ENCODE measurements at regions not wholly inside any gene's neighbourhood (a gene's known extent, or its start where the extent isn't known, plus 50 kb on each side); places are given as distances from the start of the nearest gene placed in this dataset.

DNA sequence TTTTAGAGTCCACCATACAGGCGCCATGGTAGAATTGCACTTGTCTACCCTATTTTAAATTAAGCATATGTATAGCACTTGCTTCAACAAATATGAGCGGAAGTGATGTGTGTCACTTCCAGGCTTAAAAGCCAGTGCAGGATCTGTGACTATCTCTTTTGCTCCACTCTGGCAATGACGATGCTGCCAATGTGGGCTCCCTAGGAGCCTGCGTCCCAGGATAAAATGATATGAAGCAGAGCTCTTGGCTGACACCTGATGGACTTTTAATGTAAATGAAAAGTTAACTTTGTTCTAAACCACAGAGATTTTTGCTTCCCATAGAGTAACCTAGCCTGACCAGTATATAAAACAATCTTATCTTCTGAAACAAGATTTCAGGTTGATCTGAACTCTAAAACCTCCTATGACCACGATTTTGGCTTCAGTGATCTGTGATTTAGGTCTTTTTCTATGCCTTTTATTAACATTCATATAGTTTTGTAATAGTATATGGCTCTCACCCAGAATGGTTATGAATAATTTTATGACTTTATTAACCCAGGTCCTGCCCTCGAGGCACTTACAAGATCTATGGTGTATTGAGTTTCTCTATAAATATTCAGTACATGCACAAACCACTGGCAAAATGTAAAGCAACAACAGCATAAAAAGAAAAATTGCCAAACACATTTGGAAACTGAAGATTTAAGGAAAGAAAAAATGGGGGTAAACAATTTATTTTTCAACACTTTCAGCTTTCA is 422.5 kb upstream of the PIK3C3 start:
- DNase-seq: no peak

DNA sequence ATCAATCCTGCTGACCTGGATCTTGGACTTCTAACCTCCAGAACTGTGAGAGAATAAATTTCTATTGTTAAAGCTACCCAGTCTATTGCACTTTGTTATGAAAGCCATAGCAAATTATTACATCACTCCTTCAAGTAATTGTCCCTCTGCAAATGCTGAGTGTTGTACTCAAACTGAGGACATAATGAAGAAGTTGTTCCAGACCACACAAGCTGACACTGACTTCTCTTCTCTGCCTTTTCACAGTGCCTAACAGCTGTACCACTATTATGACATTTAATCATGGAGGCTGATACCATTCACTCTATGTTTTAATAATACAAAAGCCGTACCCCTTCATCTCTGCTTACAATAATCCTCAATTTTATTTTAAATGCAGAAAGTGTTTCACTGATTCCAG is 424.1 kb upstream of the PIK3C3 start:
- DNase-seq: no peak

DNA sequence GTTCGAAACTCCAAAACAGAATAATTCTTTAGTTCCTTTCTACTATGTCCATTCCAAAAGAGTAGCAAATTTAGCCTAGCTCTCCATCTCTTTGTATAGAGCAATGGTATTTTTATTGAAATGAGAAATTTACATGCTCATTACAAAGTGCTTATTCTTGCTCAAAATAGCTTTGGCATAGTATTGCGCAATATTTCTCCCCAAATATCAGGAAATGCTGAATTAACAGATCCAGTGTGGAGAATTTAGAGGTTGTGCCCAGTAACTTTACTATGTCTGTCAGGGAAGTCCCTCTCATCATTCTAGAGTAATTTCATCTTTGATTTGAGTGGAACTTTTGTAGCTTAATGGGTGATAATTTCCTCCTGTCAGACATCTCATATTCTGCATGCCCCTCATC is 425.9 kb upstream of the PIK3C3 start:
- no peak for DNase-seq

DNA sequence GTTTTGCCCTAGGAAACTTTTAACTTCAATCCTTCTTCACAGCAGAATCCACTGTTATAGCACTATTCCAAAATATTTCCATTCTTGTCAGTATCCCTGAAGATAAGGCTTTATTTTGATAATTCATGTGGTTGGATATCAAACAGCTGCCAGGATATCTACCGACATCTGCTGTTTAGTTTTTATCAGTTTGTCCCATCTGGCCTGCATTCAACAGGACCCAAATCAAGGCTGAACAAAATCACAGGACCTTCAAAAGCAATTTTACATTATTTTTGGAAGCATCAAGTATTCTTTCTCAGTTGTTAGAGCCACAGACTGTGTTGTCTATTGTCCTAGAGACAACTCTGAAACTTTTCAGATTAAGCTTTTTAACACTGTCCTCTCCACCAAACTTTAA is 429.0 kb upstream of the PIK3C3 start:
- no peak for DNase-seq

DNA sequence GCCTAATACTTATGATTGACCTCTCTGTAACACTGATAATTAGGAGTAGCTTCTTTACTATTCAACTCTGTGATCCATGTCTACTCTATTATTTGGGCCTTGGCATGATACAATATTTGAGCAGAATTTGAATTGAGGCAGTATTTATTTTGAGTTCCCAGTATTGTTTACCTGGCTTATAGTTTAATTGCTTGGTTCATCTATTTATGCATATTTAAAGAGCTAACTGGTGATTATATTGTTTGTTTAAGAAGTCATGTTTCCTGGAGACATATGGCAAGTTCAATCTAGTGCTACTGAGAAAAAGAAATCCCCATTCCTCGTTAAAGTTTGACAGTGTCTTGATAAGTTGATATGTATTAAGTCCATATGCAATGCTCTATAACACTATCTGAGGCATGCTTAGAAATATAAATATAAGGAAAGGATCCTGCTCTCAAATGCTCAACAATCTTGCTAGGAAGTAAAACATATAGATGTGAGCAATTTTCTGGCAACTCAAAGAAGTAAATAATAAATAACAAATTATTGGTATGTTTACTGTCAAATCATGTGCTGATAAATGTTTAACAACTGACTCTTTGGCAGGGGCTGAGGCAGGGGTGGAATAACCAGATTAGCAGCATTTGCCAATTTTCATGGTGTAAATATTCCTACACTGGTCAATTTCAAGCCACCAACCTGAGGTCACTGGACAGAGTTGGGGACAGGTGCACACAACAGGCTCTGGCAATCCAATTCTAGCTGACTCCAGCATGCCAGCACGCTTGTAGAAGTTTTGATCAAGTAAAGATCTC is 430.2 kb upstream of the PIK3C3 start:
- no peak for DNase-seq

DNA sequence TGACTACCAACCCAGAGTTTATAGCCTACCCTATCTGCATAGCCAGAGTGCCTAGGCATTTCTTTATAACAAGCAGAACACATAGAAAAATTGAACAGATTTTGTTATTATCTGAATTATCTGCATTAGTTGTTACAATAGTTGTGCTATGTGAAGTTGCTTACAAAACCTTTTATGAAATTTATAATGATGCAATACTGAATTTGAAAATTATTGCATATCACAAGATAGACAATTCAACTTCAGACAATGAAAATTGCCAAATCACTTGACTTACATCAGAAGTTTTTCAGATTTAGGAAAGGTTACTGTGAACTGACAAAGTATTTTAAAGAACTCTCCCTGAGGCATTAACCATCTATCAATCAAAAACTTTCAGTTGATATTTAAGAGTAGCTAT is 437.9 kb upstream of the PIK3C3 start:
- DNase-seq: no peak

DNA sequence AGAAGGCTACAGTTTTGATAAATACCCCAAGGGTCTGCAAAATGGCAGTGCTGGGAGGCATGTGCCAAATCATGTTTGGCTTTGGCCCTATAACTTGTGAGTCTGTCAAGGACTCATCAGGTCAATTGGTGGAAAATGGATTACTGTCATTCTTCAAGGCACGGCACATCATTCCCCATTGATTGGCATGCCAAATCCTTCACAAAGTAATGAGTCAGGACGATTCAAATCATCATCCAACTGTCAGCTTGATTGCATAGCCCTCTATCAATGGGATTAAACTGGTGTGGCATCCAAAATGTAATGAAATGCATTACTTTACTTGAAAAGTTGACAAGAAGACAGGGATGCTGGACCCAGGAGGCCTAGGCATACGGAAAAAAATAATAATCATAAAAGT is 441.6 kb upstream of the PIK3C3 start:
- DNase-seq: no peak

DNA sequence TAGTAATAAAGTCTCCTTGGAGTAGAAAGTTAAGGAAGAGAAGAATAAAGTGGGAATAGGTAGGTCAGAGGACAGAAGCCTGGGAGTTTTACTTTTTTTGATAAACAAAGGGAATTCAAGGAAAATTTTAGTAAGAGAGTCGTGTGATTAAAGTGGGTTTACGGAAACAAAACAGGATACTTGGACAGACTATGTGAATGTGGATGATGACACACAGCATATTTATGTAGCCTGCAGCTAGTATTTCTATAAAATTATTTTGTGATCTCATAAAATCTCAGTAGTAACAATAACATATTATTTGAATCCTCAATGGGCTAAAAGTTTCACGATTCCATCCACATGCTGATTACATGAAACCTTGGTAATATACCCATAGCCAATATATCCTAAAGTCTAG is 450.7 kb upstream of the PIK3C3 start:
- DNase-seq: no peak

DNA sequence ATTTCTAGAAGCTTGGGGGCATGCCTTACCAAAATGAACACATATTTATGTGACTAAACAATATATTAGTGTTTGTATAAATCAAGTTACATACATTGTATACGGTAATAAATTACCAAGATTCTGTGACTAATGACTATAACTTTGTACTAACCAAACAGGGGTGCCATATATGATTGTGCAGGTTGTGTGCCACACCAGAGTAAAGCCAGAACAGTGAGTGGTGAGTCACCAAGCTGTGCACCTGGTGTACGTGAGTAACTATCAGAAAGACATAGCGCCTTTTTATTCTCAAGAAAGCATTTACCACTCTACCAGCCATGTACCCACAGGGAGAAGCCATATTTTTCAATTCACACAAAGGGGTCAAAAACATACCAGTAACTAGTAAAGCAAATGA is 453.2 kb upstream of the PIK3C3 start:
- DNase-seq: no peak

DNA sequence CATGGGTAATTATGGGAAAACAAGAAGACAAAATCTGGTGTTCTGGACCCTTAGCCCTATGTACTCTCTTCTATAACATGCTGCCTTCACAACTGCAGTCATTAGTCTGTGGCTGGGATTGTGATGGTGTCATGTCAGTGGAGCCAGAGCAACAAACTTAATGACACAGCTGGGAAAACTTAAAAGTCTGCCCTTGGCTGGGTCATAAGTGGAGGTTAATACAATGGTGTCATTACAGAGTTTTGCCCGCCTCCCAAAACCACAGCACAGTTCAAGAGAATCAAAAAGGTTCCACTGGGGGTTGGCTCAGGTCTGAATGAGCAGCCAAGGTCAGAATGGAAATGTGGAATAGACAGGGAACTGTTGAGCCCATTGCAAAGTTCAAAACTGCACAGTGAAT is 455.7 kb upstream of the PIK3C3 start:
- DNase-seq: no peak

DNA sequence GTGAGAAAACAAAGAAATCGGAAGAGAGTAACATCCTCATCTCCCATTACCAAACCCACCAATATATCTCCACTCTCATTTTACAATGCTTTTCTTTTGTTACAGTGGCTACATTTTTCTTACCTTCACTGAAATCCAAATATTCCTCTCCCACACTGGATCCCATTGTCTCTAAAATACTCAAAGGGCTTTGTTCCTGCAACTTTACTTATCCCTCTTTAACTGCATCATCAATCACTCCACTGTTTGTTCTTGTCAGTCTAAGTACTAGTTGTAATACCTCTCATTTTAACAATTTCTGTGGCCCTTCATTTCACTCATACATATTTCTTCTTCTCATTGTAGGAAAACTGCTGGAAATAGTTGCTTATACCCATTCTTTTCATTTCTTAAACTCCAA is 464.2 kb upstream of the PIK3C3 start:
- DNase-seq: no peak

DNA sequence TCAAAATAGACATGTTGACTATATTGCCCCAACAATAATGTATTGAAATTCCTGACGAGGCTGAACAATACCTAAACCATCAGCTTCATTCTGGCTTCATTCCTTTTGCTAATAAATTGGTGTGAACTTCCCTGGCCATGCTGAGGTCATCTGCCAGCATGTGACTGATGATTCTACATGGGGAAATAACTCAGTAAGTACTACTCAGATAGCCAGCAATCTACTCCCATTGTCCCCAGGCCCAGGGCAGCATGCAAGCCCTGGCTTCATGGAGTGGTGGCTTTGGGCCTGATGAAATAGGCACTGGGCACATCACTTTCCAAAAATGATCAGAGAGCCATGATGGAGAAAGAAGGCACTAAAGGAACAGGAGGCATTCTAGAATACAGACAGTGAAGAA is 468.5 kb upstream of the PIK3C3 start:
- DNase-seq: no peak

DNA sequence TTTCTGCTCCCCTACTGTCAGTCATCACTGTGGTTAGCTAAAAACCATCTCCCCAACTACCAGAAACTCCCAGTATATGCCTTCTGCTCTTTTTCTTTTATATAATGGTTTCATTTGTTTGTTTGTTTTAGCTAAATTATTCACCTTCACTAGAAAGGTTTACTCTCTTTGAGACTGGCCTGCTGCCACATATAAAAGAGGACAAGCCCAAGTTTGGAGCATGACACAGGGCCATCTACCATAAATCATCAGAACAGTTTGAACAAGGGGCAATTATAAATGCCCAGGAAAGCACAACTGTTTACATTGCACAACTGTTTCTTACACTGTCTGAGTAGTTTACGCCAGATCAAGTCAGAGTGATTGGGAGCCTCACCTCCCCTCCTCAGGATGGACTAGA is 471.0 kb upstream of the PIK3C3 start:
- DNase-seq: no peak

DNA sequence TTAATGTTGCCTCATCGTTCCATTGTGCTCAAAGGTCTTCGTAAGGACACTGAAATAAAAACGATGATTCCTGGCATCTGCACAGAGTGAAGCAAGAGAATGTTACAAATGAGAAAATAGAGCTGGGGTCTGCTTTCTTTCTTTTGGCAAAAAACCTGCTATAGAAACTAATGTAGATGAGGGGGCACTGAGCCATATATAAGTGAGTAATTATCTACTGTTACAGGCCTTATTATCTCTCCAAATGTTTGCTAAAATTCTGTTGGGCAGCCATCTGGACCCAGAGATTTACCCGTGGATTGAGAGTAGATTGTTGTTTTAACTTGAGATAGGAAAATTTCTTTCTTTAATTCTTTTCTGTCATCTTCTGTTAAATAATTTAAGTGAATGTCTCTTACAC is 472.5 kb upstream of the PIK3C3 start:
- DNase-seq: no peak

DNA sequence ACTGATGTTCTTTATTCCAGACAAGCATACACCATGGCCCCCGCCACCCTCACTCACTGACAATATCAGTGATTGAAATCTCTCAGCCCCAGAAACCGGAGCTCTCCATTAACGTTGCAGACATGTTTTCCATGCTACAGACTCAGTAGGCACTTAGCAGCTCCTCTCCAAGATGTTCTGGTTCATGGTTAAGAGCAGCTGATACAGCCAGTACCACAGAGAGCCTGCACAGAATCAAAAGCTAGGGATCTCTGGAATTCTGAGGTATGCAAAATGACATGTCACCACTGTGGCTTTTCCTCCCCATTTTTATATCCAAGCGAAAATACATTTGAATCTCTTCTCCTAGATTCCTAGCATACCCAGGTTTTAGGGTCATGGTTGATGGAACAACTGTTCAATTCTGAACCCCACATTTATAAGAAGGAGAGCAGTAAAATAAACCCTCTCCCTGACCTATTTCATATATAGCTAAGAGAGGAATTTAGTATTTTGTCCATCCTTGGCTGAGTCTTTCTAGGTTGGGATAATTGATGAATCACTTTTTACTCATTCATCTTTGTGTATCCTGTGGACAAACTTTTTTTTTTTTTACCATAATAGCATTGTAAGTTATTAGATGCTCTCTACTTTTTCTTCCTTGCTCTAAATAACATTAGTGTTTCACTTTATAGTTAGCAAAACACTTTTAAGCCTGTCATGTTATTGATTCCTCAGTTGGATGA is 488.4 kb upstream of the PIK3C3 start:
- no peak for DNase-seq

DNA sequence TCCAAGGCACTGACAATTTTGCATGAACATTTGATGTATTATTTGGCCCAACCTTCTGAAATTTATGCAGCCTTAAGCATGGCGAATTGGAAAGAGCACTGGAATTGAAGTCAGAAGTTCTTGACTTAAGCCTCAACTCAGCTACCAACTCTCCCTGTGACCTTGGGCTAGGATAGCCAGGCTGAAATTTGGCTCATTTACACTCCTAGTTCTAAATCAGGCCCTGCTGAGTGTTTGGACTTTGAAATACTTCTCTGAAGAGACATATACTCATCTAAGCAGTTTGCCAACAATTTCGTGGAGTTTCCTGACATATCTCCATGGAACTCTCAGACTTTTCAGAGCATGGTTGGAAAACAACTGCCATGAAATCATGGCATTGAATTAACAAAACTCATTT is 489.6 kb upstream of the PIK3C3 start:
- no peak for DNase-seq

DNA sequence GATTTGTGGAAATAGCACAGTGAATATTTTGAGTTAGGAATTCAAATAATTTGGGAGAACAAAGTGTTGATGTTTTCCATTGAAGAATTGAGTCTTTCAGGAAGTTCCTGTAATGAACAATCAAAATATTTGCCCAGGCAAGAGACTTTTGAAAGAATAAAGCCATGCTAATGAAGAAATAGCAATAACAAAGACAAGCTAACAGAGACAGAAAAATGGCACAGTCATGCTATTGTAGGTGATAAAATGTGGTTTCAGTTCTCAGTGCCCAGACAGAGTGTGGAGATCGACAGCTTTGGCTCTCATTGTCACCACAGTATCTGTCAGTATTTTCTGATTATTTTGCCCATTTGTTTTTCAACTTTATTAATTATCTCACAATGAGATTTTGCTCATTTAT is 490.8 kb upstream of the PIK3C3 start:
- no peak for DNase-seq

DNA sequence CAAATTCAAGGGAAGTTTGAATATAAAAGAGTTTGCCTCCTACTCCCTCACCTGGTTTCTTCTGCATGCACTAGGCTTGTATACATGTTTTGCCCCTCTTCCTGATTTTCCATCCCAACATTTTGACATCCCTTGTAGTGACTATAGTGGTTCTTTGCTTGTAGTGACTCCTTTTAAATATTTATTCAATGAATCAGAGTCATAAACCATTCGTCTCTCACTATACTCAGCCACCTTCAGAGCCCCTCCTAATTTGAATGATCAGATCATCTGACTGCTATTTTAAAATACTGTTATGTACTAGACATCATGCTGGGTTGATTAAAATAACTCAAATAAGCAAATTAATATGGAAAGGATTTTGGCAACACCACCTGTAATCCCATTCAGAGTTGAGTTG is 492.1 kb upstream of the PIK3C3 start:
- no peak for DNase-seq

DNA sequence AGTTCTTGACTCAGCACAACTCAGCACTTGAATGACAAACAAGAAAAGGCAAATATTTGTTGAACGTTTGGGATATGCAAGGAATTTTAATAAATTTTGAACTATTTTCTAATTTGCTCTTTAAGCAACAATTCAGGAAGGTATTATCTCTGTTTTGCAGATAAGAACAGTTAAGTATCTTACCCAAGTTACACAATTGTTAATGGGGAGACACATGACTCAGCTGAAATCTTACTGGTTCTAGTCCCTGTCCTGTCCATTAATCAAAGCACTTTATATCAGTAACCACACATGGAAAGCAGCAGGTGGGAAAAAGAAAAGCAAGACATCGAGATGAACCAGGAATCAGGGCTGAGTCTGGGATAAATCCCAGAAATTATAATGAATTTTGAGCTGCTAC is 493.9 kb upstream of the PIK3C3 start:
- no peak for DNase-seq

DNA sequence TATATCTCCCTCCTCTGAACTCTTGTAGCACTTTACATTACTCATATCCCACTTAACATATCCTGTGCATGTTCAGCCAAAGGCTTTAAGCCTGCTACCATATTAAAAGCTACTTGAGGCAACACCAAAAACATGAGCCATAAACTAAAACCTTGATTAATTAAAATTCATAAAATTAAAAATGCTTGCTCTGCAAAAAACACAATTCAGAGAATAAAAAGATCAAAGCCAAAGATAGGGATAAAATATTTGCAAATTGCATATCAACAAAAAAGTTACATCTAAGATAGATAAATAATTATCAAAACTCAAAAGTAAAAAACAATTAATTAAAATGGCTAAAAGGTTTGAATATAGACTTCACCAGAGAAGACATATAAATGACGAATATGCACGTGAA is 495.4 kb upstream of the PIK3C3 start:
- no peak for DNase-seq

DNA sequence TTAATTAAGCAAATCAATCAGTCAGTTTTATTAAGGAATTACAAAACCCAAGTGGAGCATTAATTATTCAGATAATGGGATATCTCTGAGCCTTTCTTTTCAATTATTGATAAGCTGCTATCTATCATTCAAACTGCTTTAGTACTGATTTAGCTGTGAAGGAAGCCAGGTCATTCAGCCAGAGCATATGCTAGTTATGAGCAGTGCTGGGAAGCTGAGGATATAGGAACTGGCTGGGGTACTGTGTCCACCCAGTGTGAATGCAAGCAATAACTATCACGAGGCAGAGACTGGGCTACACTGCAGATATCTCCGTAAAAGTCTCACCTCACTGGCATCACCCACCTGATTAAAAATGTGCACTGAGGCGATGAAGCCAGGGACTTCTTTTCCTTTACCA is 496.7 kb upstream of the PIK3C3 start:
- DNase-seq: no peak

DNA sequence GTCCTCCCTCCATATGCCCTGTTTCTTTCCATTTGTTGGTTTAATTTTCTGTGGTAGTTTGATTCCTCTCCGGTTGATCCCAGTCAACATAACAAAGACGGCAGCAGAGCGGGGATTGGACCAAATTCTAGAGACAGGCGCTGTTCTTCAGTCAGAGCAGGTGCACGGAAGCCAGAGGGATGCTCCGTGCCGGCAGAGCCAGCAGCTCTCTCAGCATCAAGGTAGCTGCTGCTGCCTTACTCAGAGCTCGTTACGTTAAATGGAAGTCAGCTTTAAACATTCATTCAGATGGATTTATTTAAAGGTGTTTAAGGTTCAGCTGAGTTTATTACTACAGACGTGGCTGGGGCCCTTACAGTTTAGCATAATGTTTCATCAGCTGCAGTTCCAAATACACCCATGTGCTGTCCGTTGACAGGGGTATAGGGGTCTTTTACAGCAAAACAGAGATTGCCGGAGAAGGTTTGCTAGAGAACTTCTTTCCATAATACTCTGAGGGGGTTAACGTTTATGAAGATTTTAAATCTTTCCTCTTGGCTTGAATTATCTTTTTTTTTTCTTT is 497.2 kb upstream of the PIK3C3 start:
- DNase-seq: no peak

DNA sequence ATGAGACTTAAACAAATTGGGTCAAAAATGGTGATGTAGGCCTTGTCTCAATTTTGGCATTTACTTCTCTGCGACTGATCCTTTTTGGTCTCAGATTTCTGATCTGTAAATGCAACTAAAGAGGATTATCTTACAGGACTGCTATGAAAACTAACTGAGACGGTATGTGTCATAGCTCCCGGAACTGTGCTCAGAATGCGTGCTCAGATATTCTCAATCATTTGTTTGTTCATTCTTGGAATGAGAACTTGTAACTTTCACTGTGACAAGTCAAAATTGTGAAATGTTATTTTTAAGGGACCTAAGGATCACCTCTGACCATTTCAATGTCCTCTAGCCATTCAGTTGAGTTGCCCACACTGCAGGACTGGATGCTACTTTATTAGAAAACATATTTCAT is 498.2 kb upstream of the PIK3C3 start:
- DNase-seq: no peak

DNA sequence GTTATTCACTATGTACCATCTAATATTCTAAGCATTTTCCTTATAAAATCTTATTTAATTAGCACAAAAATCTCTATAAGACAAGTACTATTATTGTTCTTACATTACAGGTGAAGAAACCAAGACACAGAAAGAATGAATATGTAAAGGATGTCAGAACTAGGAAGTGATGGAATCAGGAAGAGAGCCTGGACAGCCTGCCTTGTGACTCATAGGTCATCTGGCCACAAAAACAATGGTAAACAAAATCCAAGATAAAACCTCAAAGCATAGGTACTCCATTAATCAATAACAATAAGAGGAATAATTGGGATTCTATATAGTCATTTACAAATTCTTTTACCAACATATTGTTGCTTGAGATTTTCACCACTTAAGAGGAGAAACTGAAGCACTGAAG is 505.4 kb upstream of the PIK3C3 start:
- no peak for DNase-seq
